T-cell (primary cell): ENCODE measurements at regions not wholly inside any gene's neighbourhood (a gene's known extent, or its start where the extent isn't known, plus 50 kb on each side); places are given as distances from the start of the nearest gene placed in this dataset.

Experiments used
- ATAC-seq, 4 experiments: fragments of 200-7000 bp in 3 of 4; fragments of 150-1000 bp in 1 of 4; cut with Tn5 transposase; replicated peaks in 1 of 4; 1 replicate in 3 of 4; 2 replicates in 1 of 4; pipeline ENCODE4 v1.10.0; 2021; ENCODE audit warnings: moderate library complexity in 3 of 4, mild to moderate bottlenecking in 2 of 4, moderate number of reproducible peaks in 1 of 4
- CTCF ChIA-PET, 2 donors: fragments of 300-600 bp; sonication (Branson Sonifier 250); formaldehyde crosslinking; loops; one replicate each; lab custom pipeline; 2022; ENCODE audit warnings: antibody characterized with exemption in 2 of 2; lab: Charles Lee
- POLR2A ChIA-PET, 2 donors: fragments of 300-600 bp; sonication (Branson Sonifier 250); formaldehyde crosslinking; loops; one replicate each; lab custom pipeline; 2022; ENCODE audit warnings: antibody characterized with exemption in 2 of 2; lab: Charles Lee
- DNase-seq, 35 experiments: peaks; one replicate each; pipeline versions ENCODE4 v3.0.0 to v3.0.0-alpha.2; 2013 to 2023
- H3K27ac ChIP-seq: one replicate; pipeline ENCODE4 v1.5.1; 2013; ENCODE audit warnings: low read length
- H3K27me3 ChIP-seq, 2 experiments: replicated peaks in 1 of 2; 1 replicate in 1 of 2; 2 replicates in 1 of 2; pipeline versions ENCODE4 v1.6.1 to v1.7.0; 2013; ENCODE audit warnings: low read length in 1 of 2, mixed read lengths in 1 of 2; ENCODE audit not compliant: control insufficient read depth in 2 of 2, insufficient read depth in 2 of 2; ENCODE audit errors: extremely low read depth in 1 of 2
- H3K36me3 ChIP-seq, 2 donors: 1 replicate in 1 of 2; 2 replicates in 1 of 2; pipeline versions ENCODE4 v1.6.1 to v1.7.0; 2013; ENCODE audit warnings: low read length in 1 of 2; ENCODE audit not compliant: control insufficient read depth in 2 of 2, insufficient read depth in 1 of 2; ENCODE audit errors: extremely low read depth in 1 of 2
- H3K4me1 ChIP-seq, 2 experiments: 1 replicate in 1 of 2; 2 replicates in 1 of 2; pipeline versions ENCODE4 v1.6.1 to v1.7.0; 2013; ENCODE audit warnings: low read length in 2 of 2, mixed read lengths in 1 of 2; ENCODE audit not compliant: insufficient read depth in 2 of 2, control insufficient read depth in 1 of 2; ENCODE audit errors: extremely low read depth in 1 of 2
- H3K4me3 ChIP-seq, 2 donors: 1 replicate in 1 of 2; 2 replicates in 1 of 2; pipeline versions ENCODE4 v1.5.1 to v1.7.0; 2013; ENCODE audit warnings: mild to moderate bottlenecking in 2 of 2, low read length in 1 of 2, moderate library complexity in 1 of 2; ENCODE audit not compliant: control insufficient read depth in 1 of 2; ENCODE audit errors: extremely low read depth in 1 of 2
- H3K9me3 ChIP-seq: 2 replicates; pipeline ENCODE4 v1.7.0; 2013
- H3K27ac Mint-ChIP-seq, 2 donors: one replicate each; pipeline ENCODE4 v1.8.0; 2020 to 2021; ENCODE audit warnings: mild to moderate bottlenecking in 2 of 2, mixed read lengths in 2 of 2
- H3K27me3 Mint-ChIP-seq, 2 donors: one replicate each; pipeline ENCODE4 v1.8.0; 2021 to 2022; ENCODE audit warnings: mixed read lengths in 2 of 2
- H3K36me3 Mint-ChIP-seq: one replicate; pipeline ENCODE4 v1.8.0; 2021; ENCODE audit warnings: mixed read lengths
- H3K4me1 Mint-ChIP-seq, 3 donors: one replicate each; pipeline ENCODE4 v1.8.0; 2020 to 2022; ENCODE audit warnings: mixed read lengths in 3 of 3, mild to moderate bottlenecking in 1 of 3
- H3K4me3 Mint-ChIP-seq, 3 donors: one replicate each; pipeline ENCODE4 v1.8.0; 2020 to 2022; ENCODE audit warnings: mild to moderate bottlenecking in 3 of 3, mixed read lengths in 3 of 3, moderate library complexity in 3 of 3
- H3K9me3 Mint-ChIP-seq, 3 donors: one replicate each; pipeline ENCODE4 v1.8.0; 2020 to 2022; ENCODE audit warnings: mixed read lengths in 3 of 3
- WGBS: methylation state at CpG from one replicate; pipeline ENCODE4 v1.1.5; 2013; ENCODE audit warnings: missing lambda C conversion rate; ENCODE audit not compliant: insufficient coverage; 5-methylcytosine and 5-hydroxymethylcytosine counted together

DNA sequence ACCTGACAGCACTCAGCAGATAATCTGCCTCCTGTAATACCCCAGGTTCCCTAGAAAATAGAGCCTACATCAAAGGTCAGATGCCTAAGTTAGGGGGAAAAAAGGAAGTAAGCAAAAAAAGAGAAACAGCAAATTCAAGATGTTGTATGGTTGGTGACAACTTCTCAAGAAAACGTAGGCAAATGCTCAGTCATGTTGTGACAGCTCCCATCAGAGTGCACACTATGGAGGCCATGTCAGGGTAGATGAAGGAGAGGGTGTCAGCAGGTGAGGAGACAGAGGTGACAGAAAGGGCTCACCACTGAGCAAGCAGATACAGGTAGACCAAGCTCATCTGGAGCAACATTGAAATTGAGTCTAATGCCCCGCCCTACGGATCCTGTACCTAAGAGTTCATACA, 356.8 kb upstream of the BRINP1 start:
- CTCF ChIA-PET, result no interaction called here
- POLR2A ChIA-PET, result interaction anchor here in 1 of 2 donors (0.6 kb wide), 1 partner anchor 262 kb away, joined by 4 read pairs; no protein-coding TSS in a partner anchor
- WGBS, result 44% methylated on average over 1 of the region's 3 CpGs
- no peak overlapping the region for H3K4me3 Mint-ChIP-seq
- H3K27me3 ChIP-seq, result no peaks in the 10 kb centered on the region
- no peaks in the 10 kb centered on the region for H3K4me1 ChIP-seq
- no peak for DNase-seq
- no peak overlapping the region for H3K27ac Mint-ChIP-seq
- H3K9me3 Mint-ChIP-seq, result peaks cover 4 to 23% (median 8%) of the 10 kb centered on the region in 3 donors
- H3K36me3 Mint-ChIP-seq, result no peaks in the 10 kb centered on the region
- H3K27me3 Mint-ChIP-seq, result peaks cover 2 to 9% of the 10 kb centered on the region in 2 donors
- no peak overlapping the region for H3K27ac ChIP-seq
- H3K4me1 Mint-ChIP-seq, result no peaks in the 10 kb centered on the region
- H3K4me3 ChIP-seq, result no peak overlapping the region
- no peaks in the 10 kb centered on the region for H3K36me3 ChIP-seq
- ATAC-seq, result no peak
- no peaks in the 10 kb centered on the region for H3K9me3 ChIP-seq

DNA sequence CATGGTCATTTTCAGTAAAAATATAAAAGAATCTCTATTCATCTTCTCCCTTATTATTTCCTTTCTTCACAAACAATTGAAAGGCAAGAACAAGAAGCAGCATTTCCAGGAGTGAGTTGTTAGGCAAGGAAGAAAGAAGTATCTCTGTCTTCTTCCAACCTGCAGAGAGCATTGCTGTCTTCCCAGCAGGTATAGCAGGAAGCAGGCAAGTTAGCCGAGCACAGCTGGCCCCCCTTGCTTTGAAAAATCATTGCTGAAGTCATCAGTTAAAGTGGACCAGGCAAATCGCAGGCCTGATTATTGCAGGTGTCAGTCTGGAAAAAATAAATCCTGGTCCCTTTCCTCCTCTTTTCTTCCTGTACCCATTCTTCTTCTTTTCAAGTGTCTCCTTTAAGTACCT, 353.1 kb upstream of the BRINP1 start:
- WGBS, result 29% methylated on average over 2 of the region's 2 CpGs
- H3K27me3 Mint-ChIP-seq, result peaks cover 2 to 5% of the 10 kb centered on the region in 2 donors

DNA sequence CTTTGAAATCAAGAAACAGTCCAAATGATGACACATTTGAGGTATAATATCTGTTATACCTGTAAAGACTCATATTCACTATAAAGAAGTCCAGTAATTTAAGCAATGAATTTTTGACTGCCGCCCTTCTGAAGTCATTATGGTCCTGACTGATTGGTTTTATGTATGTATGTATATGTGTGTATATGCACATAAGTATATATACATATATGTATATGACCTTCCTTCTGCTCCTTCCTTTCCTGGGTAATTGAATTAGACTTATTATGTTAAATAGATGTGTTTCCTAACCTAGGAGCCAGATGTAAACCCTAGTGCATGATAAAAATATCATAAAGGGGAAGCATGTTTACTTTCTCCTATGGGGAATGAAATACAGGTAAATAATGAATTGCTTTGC, 343.1 kb upstream of the BRINP1 start:
- Histone ChIP-seq H3K27me3 (no peaks in the 10 kb centered on the region), H3K9me3 (no peaks in the 10 kb centered on the region), H3K4me1 (no peaks in the 10 kb centered on the region), H3K36me3 (no peaks in the 10 kb centered on the region), H3K4me3 (no peak overlapping the region), H3K27ac (no peak overlapping the region)
- DNase-seq, result no peak
- no peaks in the 10 kb centered on the region for H3K4me1 Mint-ChIP-seq
- no peak overlapping the region for H3K27ac Mint-ChIP-seq
- WGBS, result no CpG with 5 or more reads among the region's 1 CpG
- ATAC-seq, result no peak
- H3K9me3 Mint-ChIP-seq, result peaks cover 6 to 9% (median 8%) of the 10 kb centered on the region in 3 donors
- H3K4me3 Mint-ChIP-seq, result no peak overlapping the region
- CTCF ChIA-PET, result no interaction called here
- POLR2A ChIA-PET, result no interaction called here
- no peaks in the 10 kb centered on the region for H3K27me3 Mint-ChIP-seq
- no peaks in the 10 kb centered on the region for H3K36me3 Mint-ChIP-seq

More for the DNA sequence above, 353.1 kb upstream of the BRINP1 start:
- Mint-ChIP-seq H3K9me3 (peaks cover 2 to 24% (median 8%) of the 10 kb centered on the region in 3 donors), H3K36me3 (no peaks in the 10 kb centered on the region), H3K4me3 (no peak overlapping the region), H3K4me1 (no peaks in the 10 kb centered on the region), H3K27ac (no peak overlapping the region)
- ChIA-PET CTCF (no interaction called here), POLR2A (no interaction called here)
- H3K9me3 ChIP-seq, result no peaks in the 10 kb centered on the region
- ATAC-seq (no peak), DNase-seq (no peak)
- H3K27ac ChIP-seq, result no peak overlapping the region
- H3K4me3 ChIP-seq, result no peak overlapping the region
- H3K36me3 ChIP-seq, result no peaks in the 10 kb centered on the region
- no peaks in the 10 kb centered on the region for H3K27me3 ChIP-seq
- H3K4me1 ChIP-seq, result no peaks in the 10 kb centered on the region

- Mint-ChIP-seq H3K9me3 (peaks cover 0 to 9% (median 5%) of the 10 kb centered on the region in 3 donors), H3K4me3 (no peak overlapping the region), H3K36me3 (no peaks in the 10 kb centered on the region), H3K27ac (no peak overlapping the region), H3K27me3 (no peaks in the 10 kb centered on the region), H3K4me1 (no peaks in the 10 kb centered on the region)
- WGBS, result no CpG with 5 or more reads among the region's 2 CpGs
- no peak overlapping the region for H3K27ac ChIP-seq
- ATAC-seq (no peak), DNase-seq (no peak)
- H3K27me3 ChIP-seq, result no peaks in the 10 kb centered on the region
- no peaks in the 10 kb centered on the region for H3K36me3 ChIP-seq
- CTCF ChIA-PET, result no interaction called here
- no peaks in the 10 kb centered on the region for H3K9me3 ChIP-seq
- no peaks in the 10 kb centered on the region for H3K4me1 ChIP-seq
- no peak overlapping the region for H3K4me3 ChIP-seq
- POLR2A ChIA-PET, result no interaction called here
These were observed 340.2 kb upstream of the BRINP1 start for GRCh38 chr9:119709431-119709830.

GRCh38 chr9:119707228-119707845, 338.1 kb upstream of the BRINP1 start:
- H3K27me3 ChIP-seq, result no peaks in the 10 kb centered on the region
- no peak overlapping the region for H3K27ac ChIP-seq
- no peaks in the 10 kb centered on the region for H3K27me3 Mint-ChIP-seq
- no peaks in the 10 kb centered on the region for H3K4me1 Mint-ChIP-seq
- no peaks in the 10 kb centered on the region for H3K4me1 ChIP-seq
- H3K9me3 Mint-ChIP-seq, result peaks cover 0 to 7% (median 5%) of the 10 kb centered on the region in 3 donors
- H3K9me3 ChIP-seq, result no peaks in the 10 kb centered on the region
- H3K36me3 ChIP-seq, result no peaks in the 10 kb centered on the region
- no peak for ATAC-seq
- no peak overlapping the region for H3K4me3 ChIP-seq
- ChIA-PET CTCF (no interaction called here), POLR2A (no interaction called here)
- H3K36me3 Mint-ChIP-seq, result no peaks in the 10 kb centered on the region
- H3K4me3 Mint-ChIP-seq, result no peak overlapping the region
- no peak for DNase-seq
- H3K27ac Mint-ChIP-seq, result no peak overlapping the region
- WGBS, result no CpG with 5 or more reads among the region's 4 CpGs

DNA sequence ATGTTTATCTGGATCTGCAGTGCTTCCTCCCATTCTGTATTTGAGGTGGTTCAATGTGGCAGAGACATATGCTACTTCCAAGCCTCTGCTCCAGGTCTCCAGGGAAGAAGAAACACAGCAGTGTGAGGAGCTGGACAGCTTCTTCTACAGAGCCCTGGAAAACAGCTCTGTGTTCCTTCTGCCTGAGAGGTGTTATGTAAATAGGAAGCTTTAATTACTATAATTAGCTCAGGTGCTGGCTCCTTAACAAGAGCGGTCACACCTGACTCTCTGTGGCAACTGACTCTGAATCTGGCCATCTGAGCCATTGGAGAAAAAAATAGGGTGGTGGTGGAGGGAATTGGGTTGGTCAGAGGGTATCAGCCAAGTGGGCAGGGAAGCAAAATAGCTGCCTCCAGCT, 332.4 kb upstream of the BRINP1 start:
- H3K4me1 ChIP-seq, result no peaks in the 10 kb centered on the region
- no peaks in the 10 kb centered on the region for H3K36me3 Mint-ChIP-seq
- no peaks in the 10 kb centered on the region for H3K36me3 ChIP-seq
- H3K9me3 ChIP-seq, result no peaks in the 10 kb centered on the region
- ChIA-PET POLR2A (no interaction called here), CTCF (no interaction called here)
- no peak overlapping the region for H3K4me3 ChIP-seq
- ATAC-seq (no peak), DNase-seq (no peak)
- H3K27me3 ChIP-seq, result no peaks in the 10 kb centered on the region
- H3K27ac Mint-ChIP-seq, result no peak overlapping the region
- no peak overlapping the region for H3K4me3 Mint-ChIP-seq
- peaks cover 0 to 2% (median 0%) of the 10 kb centered on the region in 3 donors for H3K9me3 Mint-ChIP-seq
- H3K4me1 Mint-ChIP-seq, result no peaks in the 10 kb centered on the region
- 63% methylated on average over 1 of the region's 1 CpG for WGBS
- H3K27me3 Mint-ChIP-seq, result no peaks in the 10 kb centered on the region
- H3K27ac ChIP-seq, result no peak overlapping the region

- WGBS, result 17% methylated on average over 1 of the region's 2 CpGs
- Mint-ChIP-seq H3K27ac (no peak overlapping the region), H3K9me3 (peaks cover 0 to 3% (median 0%) of the 10 kb centered on the region in 3 donors), H3K4me3 (no peak overlapping the region), H3K27me3 (no peaks in the 10 kb centered on the region), H3K4me1 (no peaks in the 10 kb centered on the region), H3K36me3 (no peaks in the 10 kb centered on the region)
- no peak for DNase-seq
- Histone ChIP-seq H3K27me3 (no peaks in the 10 kb centered on the region), H3K4me1 (no peaks in the 10 kb centered on the region), H3K9me3 (no peaks in the 10 kb centered on the region), H3K36me3 (no peaks in the 10 kb centered on the region), H3K4me3 (no peak overlapping the region), H3K27ac (no peak overlapping the region)
- ChIA-PET CTCF (no interaction called here), POLR2A (no interaction called here)
- ATAC-seq, result no peak
These were observed 329.3 kb upstream of the BRINP1 start for GRCh38 chr9:119698535-119698934.
